GM19351 (cell line): ENCODE measurements at regions not wholly inside any gene's neighbourhood (a gene's known extent, or its start where the extent isn't known, plus 50 kb on each side); places are given as distances from the start of the nearest gene placed in this dataset.
A peak's percentile ranks its signal among the peaks of the same experiment; 100 is the strongest.
"Not testable (repeated sequence)": the region's sequence is repeated elsewhere in the genome, so short reads cannot be mapped to it uniquely, and the experiment has no call there.

Experiments
- ATAC-seq: cut with Tn5 transposase; IDR thresholded peaks from one replicate; pipeline ENCODE4 v1.9.1; 2021; ENCODE audit warnings: mild to moderate bottlenecking, moderate library complexity; ENCODE audit not compliant: unreplicated experiment

DNA sequence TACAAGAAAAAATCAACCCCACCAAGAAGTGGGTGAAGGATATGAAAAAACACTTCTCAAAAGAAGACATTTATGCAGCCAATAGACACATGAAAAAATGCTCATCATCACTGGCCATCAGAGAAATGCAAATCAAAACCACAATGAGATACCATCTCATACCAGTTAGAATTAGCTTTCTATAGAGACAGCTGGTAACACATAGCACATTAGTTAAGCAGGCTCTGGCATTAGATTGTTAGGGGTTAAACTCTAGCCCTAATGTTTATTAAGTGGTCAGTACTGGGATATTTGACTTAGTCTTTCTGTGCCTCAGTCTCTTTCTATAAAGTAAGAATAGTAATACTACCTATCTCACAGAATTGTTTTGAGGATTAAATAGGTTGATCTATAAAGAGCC lies 65.2 kb upstream of the TGFBR2 start:
- not testable (repeated sequence) for ATAC-seq

DNA sequence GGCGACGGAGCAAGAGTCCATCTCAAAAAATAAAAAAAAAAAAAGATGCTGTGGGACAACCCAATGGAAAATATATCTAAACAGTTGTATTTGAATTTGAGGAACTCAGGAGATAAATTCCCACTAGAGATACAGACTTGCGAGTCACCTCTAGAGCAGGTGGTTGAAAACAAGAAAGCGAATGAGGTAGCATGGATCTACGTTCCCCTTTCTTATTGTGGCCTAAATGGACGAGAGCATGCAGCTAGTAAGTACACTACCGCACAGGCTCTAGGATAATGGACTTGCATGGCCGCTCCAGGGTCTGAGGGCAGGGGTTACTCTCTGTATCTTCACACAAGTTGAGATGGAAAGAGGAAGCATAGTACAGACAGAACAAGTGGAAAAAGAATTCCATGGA lies 63.5 kb upstream of the TGFBR2 start:
- ATAC-seq = no peak

DNA sequence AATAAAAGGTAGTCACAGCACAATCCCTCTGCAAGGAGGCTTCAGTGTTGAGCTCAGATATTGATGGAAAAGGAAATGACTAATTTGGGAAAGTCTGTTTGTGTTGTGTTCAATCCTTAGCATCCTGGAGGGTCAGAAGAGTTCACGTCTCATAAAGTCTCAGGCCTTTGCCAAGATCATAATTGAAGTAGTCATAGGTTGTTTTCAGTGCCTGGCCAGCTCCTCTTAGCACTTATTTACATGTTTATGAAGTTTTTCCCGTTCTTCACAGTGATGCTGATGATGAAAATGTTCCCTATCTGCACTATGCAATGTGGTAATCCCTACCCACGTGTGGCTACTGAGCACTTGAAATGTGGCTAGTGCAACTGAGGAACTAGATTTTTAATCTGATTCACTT lies 61.6 kb upstream of the TGFBR2 start:
- no peak for ATAC-seq

DNA sequence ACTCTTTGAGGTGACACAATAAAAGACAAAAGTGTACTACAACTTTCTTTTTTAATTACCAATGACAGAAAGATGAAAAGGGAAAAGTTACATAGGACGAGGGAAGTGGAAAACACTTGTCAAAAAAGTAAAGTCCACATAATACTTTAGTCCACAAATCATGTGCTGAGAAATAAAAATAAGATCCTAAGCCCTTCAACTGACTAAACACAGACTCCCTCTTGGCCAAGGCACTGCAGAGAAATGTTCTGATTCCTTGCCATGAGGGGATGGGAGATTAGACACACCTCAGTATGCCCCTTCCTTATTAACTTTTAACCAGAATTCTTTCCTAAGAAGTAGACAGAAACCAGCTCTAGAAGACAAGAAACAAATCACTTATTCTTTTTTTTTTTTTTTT lies 59.5 kb upstream of the TGFBR2 start:
- no peak for ATAC-seq

DNA sequence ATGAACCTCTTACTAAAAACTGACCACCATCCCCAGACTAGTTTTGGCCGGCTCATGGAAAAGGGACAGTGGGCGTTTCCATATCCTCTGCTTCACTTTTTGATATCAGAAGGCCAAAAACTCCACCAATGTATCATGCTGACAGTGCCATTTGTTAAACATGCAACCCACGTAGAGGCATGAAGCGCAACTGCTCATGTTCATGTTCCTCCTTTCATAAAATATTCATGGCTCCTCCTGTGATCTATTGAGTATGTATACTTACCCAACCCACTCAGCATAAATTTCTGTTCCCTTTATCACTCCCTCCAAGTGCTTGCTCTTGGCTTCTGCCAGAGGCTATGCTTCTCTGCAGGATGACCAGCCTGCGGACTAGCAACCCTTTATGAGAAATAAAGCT lies 58.7 kb upstream of the TGFBR2 start:
- no peak for ATAC-seq

DNA sequence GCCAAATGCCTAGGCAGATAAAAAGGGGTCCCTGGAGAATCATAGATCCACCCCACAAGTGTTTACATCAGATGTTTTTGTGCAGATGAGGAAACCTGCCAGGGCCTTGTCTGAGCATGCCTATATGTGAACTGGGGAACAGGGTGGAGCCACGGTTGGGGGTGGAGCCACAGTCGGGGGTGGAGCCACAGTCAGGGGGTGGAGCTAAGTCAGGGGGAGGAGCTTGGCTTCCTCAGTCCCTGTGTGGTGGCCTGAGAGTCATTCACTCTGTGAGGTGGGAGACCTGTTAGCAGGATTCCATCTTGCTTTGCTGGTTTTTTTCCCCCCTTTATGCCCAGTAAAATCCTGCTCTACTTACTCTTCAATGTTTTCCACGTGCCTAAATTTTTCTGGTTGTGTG lies 57.8 kb upstream of the TGFBR2 start:
- peak; percentile 84 for ATAC-seq

DNA sequence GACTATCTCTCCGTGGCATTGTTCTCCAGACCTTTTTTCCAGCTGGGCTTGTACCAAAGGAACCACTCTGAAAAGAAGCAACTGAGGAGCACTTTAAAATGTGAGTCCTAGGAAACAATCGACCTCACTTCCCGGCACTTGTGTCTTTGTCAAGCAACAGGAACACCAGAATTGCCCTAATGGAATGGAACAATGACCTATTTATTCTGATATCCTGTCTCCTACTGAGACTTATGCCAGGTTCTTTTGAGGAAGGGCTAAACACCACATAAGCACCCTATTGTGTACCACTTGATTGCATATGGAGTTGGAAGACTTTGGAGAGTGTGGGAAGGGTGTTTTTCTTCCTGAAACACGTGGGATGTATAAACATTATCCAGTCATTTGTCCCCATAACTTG lies 56.8 kb upstream of the TGFBR2 start:
- ATAC-seq = no peak

DNA sequence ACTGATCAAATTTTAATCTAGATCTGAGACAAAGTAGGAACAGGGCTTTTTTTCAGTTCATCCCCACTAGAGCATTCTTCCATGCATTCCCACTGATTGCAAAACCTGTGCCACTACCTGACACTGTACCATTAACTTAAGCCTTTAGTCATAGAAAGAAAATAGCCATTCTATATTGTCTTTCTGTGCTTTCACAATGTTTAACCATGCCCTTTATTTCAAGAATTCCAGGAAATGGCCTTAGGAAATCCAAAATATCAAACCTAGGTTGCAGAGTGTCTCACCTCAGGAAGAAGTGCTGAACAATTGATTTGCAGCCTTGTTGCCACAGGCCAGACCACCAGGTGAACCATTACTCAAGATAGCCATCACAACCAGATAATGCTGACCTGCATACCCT lies 56.2 kb upstream of the TGFBR2 start:
- ATAC-seq = no peak

DNA sequence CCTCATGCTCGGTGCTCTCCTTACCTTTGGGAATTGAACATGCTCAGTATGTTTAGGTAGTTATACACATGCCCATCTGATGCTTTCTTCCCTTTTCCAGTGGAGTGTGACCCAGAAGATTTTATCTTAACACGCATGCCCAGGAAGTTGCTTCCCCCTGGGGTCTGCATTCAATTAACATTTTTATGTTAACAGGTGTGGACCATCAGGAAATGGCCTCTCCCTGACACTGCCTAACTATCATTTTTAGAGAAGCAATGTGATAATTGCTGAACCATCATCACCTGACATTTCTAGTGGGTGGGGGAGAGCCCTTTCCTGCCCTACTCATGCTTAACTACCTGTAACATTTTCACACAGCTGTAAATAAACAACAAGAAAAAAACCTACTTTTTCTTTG lies 55.1 kb upstream of the TGFBR2 start:
- no peak for ATAC-seq

DNA sequence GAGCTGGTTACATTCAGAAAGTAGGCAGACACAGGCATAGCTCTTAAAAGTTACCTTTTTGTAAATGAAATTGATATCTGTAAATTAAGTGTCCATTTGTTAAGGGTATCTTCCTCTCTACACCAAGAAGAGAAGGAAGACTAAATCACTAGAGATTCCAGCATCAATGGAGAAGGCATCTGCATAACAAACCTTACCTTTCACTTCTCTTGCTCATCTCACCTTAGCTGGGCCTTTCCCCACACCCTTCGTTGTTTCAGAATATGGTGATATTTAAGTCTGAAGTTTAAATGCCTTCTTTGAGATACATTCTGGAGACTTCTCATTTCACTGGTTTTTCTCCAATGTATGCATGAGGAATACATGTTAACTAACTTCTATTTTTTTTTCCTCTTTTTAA lies 54.5 kb upstream of the TGFBR2 start:
- no peak for ATAC-seq

DNA sequence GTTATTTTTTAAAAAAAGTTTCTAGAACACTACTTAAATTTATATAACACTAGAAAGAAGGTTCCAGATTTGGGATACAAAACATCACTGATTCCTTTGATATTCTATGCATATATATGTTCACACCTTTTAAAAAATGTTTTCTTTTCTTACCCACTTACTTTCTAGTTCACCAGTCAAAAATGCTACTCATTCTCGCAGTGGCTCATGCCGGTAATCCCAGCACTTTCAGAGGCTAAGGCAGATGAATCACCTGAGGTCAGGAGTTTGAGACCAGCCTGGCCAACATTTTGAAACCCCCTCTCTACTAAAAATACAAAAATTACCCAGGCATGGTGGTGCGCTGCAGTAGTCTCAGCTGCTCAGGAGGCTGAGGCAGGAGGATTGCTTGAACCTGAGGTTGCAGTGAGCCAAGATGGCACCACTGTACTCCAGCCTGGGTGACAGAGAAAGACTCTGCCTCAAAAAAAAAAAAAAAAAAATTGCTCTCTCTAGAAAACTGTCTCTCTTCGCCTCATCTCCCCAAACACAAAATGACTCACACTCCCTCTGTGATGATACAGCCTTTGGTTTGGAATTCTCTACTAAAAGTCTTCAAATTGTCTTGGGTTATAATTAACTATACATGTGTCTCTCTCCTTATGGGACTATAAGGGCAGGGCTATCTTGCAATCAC lies 52.6 kb upstream of the TGFBR2 start:
- ATAC-seq = no peak

DNA sequence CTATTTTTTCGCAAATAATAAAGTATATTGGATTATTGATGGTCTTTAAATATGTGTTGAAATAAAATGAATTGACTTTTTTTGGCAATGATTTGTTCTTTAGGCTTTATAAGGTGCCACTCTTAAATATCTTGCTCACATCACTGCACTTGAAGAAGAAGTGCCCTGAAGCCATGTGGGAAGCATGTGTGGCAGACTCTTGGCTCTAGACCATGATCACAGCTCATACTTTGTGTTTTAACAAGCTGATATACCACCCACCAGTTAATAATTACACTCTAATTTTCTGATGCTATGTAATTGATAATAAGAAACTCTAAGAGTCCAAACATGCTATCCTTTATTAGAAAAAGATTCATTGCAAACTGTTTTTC lies 52.1 kb upstream of the TGFBR2 start:
- ATAC-seq = no peak

DNA sequence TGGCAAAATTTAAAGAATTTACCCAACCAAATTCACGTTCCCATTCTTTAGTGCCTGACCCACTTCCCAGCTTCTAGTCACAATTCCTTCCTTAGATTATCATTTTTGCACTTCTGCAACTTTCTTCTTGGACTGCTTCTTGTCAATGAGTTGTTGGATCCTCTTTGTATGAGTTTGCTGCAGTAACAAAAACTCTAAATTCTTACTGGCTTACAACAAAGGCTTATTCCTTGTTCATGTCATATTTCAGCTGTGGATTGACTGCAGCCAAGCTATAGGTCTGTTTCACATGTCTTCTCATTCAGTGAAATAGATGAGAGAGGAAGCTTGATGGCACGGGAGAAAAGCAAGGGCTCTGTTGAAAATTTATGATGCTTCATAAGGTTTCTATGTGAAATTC lies 50.4 kb upstream of the TGFBR2 start:
- ATAC-seq = no peak
